ENCODE measurements at regions not wholly inside any gene's neighbourhood (a gene's known extent, or its start where the extent isn't known, plus 50 kb on each side); places are given as distances from the start of the nearest gene placed in this dataset.

DNA sequence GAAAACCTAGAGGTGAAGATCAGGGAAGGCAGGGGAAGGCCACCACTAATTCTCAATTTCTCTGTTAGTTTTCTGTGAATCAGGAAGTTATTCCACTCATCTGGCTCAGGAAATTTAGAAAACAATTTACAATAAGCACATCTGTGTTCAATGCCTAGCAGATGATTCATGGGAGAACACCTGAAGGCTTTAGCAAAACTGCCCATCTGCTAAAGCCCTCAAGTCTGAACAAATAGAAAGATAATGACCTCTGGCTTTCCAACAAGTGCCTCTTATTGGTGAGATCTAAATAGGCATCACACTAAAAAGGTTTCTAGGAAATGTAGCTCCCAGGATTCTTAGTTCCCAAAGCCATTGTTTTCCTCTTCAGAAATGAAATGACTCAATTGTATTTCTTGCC is 122.1 kb upstream of the GNPDA2 start:
- H3K4me3 ChIP-seq (replicated peaks; ENCODE audit: insufficient read depth, low read length): no peak overlapping the region
- no peak for DNase-seq (ENCODE audit: low read depth in 1 of 2, low spot score in 1 of 2)
- TF ChIP-seq, protein P1, sequence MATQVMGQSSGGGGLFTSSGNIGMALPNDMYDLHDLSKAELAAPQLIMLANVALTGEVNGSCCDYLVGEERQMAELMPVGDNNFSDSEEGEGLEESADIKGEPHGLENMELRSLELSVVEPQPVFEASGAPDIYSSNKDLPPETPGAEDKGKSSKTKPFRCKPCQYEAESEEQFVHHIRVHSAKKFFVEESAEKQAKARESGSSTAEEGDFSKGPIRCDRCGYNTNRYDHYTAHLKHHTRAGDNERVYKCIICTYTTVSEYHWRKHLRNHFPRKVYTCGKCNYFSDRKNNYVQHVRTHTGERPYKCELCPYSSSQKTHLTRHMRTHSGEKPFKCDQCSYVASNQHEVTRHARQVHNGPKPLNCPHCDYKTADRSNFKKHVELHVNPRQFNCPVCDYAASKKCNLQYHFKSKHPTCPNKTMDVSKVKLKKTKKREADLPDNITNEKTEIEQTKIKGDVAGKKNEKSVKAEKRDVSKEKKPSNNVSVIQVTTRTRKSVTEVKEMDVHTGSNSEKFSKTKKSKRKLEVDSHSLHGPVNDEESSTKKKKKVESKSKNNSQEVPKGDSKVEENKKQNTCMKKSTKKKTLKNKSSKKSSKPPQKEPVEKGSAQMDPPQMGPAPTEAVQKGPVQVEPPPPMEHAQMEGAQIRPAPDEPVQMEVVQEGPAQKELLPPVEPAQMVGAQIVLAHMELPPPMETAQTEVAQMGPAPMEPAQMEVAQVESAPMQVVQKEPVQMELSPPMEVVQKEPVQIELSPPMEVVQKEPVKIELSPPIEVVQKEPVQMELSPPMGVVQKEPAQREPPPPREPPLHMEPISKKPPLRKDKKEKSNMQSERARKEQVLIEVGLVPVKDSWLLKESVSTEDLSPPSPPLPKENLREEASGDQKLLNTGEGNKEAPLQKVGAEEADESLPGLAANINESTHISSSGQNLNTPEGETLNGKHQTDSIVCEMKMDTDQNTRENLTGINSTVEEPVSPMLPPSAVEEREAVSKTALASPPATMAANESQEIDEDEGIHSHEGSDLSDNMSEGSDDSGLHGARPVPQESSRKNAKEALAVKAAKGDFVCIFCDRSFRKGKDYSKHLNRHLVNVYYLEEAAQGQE (IDR thresholded peaks at IDR 0.05; ENCODE audit: insufficient replicate concordance, low read depth): no peak
- TF ChIP-seq, protein P2, sequence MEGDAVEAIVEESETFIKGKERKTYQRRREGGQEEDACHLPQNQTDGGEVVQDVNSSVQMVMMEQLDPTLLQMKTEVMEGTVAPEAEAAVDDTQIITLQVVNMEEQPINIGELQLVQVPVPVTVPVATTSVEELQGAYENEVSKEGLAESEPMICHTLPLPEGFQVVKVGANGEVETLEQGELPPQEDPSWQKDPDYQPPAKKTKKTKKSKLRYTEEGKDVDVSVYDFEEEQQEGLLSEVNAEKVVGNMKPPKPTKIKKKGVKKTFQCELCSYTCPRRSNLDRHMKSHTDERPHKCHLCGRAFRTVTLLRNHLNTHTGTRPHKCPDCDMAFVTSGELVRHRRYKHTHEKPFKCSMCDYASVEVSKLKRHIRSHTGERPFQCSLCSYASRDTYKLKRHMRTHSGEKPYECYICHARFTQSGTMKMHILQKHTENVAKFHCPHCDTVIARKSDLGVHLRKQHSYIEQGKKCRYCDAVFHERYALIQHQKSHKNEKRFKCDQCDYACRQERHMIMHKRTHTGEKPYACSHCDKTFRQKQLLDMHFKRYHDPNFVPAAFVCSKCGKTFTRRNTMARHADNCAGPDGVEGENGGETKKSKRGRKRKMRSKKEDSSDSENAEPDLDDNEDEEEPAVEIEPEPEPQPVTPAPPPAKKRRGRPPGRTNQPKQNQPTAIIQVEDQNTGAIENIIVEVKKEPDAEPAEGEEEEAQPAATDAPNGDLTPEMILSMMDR (IDR thresholded peaks at IDR 0.05; ENCODE audit: insufficient read depth, low read length): no peak
- TF ChIP-seq SPI1 (IDR thresholded peaks at IDR 0.05; ENCODE audit: borderline replicate concordance, low read depth) (no peak), POLR2AphosphoS5 (IDR thresholded peaks at IDR 0.05; ENCODE audit: low read depth) (no peak), GABPA (IDR thresholded peaks at IDR 0.05; ENCODE audit: low read depth) (no peak)
- no peak overlapping the region for H3K27ac ChIP-seq (replicated peaks)
- H3K27me3 ChIP-seq (ENCODE audit: insufficient read depth, poor library complexity, severe bottlenecking): no peaks in the 10 kb centered on the region

DNA sequence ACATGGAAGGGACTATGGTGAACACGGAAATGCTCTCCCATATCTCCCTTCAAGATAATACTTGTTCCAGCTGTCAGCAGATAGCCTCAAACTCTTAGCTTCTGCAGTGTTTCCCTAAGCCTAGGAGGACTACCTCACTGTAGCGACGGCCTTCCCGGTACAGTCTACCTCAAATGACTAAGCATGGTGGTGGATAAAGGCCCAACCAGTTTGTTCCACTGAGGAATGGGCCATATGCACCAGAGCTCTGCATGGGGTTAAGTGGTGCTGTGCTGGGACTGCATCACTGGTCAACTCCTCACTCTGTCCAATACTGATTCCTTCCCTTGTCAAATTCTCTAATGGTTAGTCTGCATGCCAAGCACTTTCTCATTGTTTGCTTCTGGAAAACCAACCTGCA is 119.6 kb upstream of the GNPDA2 start:
- Histone ChIP-seq H3K27me3 (ENCODE audit: insufficient read depth, poor library complexity, severe bottlenecking) (no peaks in the 10 kb centered on the region), H3K27ac (replicated peaks) (no peak overlapping the region), H3K4me3 (replicated peaks; ENCODE audit: insufficient read depth, low read length) (no peak overlapping the region)
- no peak for TF ChIP-seq SPI1 (IDR thresholded peaks at IDR 0.05; ENCODE audit: borderline replicate concordance, low read depth)
- TF ChIP-seq GABPA (IDR thresholded peaks at IDR 0.05; ENCODE audit: low read depth): no peak
- TF ChIP-seq, protein P2 (IDR thresholded peaks at IDR 0.05; ENCODE audit: insufficient read depth, low read length): no peak
- TF ChIP-seq POLR2AphosphoS5 (IDR thresholded peaks at IDR 0.05; ENCODE audit: low read depth): no peak
- TF ChIP-seq, protein P1 (IDR thresholded peaks at IDR 0.05; ENCODE audit: insufficient replicate concordance, low read depth): no peak
- no peak for DNase-seq (ENCODE audit: low read depth in 1 of 2, low spot score in 1 of 2)

DNA sequence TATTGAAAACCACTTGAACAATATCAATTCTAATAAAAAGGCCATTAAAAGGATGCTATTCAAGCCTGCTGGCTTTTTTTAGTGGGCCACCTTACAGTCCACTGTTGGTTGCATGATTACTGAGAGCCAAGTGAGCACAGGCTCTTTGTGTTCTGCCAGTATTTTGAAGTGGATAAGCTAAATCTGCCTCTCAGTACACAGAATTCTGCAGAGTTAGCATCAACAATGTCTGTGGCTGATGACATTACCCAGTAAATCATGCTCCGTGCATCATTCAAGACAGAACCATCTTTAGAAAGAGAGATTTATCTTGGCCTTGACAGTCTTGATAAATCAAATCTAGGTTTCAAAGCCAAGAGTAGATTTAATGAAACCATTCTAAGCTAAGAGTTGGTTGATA is 119.0 kb upstream of the GNPDA2 start:
- Histone ChIP-seq H3K27me3 (ENCODE audit: insufficient read depth, poor library complexity, severe bottlenecking) (no peaks in the 10 kb centered on the region), H3K4me3 (replicated peaks; ENCODE audit: insufficient read depth, low read length) (no peak overlapping the region), H3K27ac (replicated peaks) (no peak overlapping the region)
- DNase-seq (ENCODE audit: low read depth in 1 of 2, low spot score in 1 of 2): no peak
- TF ChIP-seq SPI1 (IDR thresholded peaks at IDR 0.05; ENCODE audit: borderline replicate concordance, low read depth) (no peak), GABPA (IDR thresholded peaks at IDR 0.05; ENCODE audit: low read depth) (no peak), POLR2AphosphoS5 (IDR thresholded peaks at IDR 0.05; ENCODE audit: low read depth) (no peak)
- TF ChIP-seq, protein P1 (IDR thresholded peaks at IDR 0.05; ENCODE audit: insufficient replicate concordance, low read depth): no peak
- TF ChIP-seq, protein P2 (IDR thresholded peaks at IDR 0.05; ENCODE audit: insufficient read depth, low read length): no peak
